ENCODE measurements at regions not wholly inside any gene's neighbourhood (a gene's known extent, or its start where the extent isn't known, plus 50 kb on each side); places are given as distances from the start of the nearest gene placed in this dataset.

DNA sequence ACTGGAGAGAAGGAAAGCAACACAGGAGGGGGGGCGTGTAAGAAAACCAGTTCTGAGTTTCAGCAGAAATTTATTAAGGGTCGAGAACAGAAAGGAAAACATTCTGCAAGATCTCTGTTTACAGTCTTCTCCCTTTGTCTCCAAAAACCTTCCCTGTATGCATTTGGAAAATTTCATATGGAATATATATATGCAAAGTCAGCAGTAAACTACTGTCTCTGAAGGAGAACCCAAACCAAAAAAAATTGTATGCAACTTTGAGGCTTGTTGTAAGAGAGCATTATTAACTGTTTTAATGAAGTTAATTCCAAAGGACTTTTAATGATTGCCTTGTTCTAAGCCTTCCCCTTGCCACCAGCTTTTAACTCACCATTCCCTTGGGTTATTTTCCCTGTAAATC lies 238.2 kb upstream of the GPR149 start:
- H3K4me3 Mint-ChIP-seq, result no peak overlapping the region

DNA sequence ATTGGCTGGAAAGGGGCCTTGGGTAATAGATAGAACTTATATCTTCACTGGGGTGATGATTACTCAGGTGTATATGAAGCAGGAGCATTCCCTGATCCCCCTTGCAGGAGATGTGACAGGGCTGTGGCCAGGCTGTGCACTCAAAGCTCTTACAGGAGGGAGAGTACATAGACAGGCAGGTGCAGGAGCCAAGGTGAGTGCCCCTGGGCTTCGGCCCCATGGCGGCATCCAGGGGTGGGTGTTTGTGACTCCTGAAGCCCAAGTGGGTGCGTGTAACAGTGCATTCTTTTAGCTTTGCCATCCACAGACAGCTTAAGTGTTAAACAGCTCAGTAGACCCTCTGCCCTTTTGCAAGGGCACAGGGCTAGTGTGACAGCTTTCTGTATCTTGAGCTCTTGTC lies 236.6 kb upstream of the GPR149 start:
- Histone ChIP-seq H3K36me3 (no peaks in the 10 kb centered on the region), H3K9me3 (ENCODE audit: low read depth) (no peaks in the 10 kb centered on the region), H3K4me1 (peaks cover 5% of the 10 kb centered on the region), H3K27ac (no peak overlapping the region), H4K20me1 (ENCODE audit: low read depth) (no peaks in the 10 kb centered on the region), H3K27me3 (no peaks in the 10 kb centered on the region), H3K4me3 (no peak overlapping the region), H3K9ac (no peak overlapping the region), H3K79me2 (ENCODE audit: low read depth) (no peaks in the 10 kb centered on the region), H3K4me2 (no peak overlapping the region), H2AFZ (replicated peaks) (no peak overlapping the region), H3F3A (ENCODE audit: low read depth) (no peaks in the 10 kb centered on the region)
- Mint-ChIP-seq H3K4me1 (no peaks in the 10 kb centered on the region), H3K27ac (no peak overlapping the region), H3K27me3 (ENCODE audit: insufficient read depth, low read depth) (no peaks in the 10 kb centered on the region), H3K9me3 (no peaks in the 10 kb centered on the region), H3K36me3 (no peaks in the 10 kb centered on the region), H3K4me3 (no peak overlapping the region)
- DNase-seq (ENCODE audit: low spot score), result no peak
- TF ChIP-seq EZH2 (IDR thresholded peaks at IDR 0.05), result no peak
- TF ChIP-seq EZH2phosphoT487 (IDR thresholded peaks at IDR 0.05), result no peak
- TF ChIP-seq, protein P1, sequence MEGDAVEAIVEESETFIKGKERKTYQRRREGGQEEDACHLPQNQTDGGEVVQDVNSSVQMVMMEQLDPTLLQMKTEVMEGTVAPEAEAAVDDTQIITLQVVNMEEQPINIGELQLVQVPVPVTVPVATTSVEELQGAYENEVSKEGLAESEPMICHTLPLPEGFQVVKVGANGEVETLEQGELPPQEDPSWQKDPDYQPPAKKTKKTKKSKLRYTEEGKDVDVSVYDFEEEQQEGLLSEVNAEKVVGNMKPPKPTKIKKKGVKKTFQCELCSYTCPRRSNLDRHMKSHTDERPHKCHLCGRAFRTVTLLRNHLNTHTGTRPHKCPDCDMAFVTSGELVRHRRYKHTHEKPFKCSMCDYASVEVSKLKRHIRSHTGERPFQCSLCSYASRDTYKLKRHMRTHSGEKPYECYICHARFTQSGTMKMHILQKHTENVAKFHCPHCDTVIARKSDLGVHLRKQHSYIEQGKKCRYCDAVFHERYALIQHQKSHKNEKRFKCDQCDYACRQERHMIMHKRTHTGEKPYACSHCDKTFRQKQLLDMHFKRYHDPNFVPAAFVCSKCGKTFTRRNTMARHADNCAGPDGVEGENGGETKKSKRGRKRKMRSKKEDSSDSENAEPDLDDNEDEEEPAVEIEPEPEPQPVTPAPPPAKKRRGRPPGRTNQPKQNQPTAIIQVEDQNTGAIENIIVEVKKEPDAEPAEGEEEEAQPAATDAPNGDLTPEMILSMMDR (IDR thresholded peaks at IDR 0.05), result no peak

More for the DNA sequence above, 238.2 kb upstream of the GPR149 start:
- Mint-ChIP-seq H3K9me3 (no peaks in the 10 kb centered on the region), H3K4me1 (no peaks in the 10 kb centered on the region), H3K27me3 (ENCODE audit: insufficient read depth, low read depth) (no peaks in the 10 kb centered on the region), H3K36me3 (no peaks in the 10 kb centered on the region), H3K27ac (no peak overlapping the region)
- no peaks in the 10 kb centered on the region for H3K79me2 ChIP-seq (ENCODE audit: low read depth)
- TF ChIP-seq EZH2 (IDR thresholded peaks at IDR 0.05) (no peak), EZH2phosphoT487 (IDR thresholded peaks at IDR 0.05) (no peak)
- TF ChIP-seq, protein P1 (IDR thresholded peaks at IDR 0.05), result no peak
- no peaks in the 10 kb centered on the region for H3K27me3 ChIP-seq
- no peaks in the 10 kb centered on the region for H4K20me1 ChIP-seq (ENCODE audit: low read depth)
- H3K27ac ChIP-seq, result no peak overlapping the region
- no peaks in the 10 kb centered on the region for H3F3A ChIP-seq (ENCODE audit: low read depth)
- no peaks in the 10 kb centered on the region for H3K9me3 ChIP-seq (ENCODE audit: low read depth)
- no peak overlapping the region for H3K9ac ChIP-seq
- no peaks in the 10 kb centered on the region for H3K36me3 ChIP-seq
- H3K4me2 ChIP-seq, result no peak overlapping the region
- H3K4me3 ChIP-seq, result no peak overlapping the region
- peaks cover 5% of the 10 kb centered on the region for H3K4me1 ChIP-seq
- peak overlapping the region; percentile 29 for H2AFZ ChIP-seq (replicated peaks)
- no peak for DNase-seq (ENCODE audit: low spot score)

DNA sequence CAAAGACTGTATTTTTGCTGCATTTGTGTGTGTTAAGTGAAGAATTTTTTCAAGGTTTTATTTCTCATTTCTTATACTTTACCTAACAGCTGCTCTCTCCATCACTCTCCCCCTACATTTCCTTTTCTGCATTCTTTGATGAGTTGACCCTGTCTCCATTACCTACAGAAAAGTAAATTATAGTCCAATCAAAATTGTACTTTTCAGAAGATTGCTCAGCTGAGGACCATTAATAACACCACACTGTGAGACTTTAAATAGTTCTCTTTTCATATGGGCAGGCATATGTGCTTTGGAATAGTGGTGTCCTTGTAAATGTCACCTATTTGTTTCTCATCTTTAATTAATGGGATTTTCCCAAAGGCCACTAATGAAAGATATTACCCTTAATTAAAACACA lies 234.7 kb upstream of the GPR149 start:
- peaks cover 5% of the 10 kb centered on the region for H3K4me1 ChIP-seq
- Mint-ChIP-seq H3K4me3 (no peak overlapping the region), H3K36me3 (no peaks in the 10 kb centered on the region), H3K9me3 (no peaks in the 10 kb centered on the region), H3K4me1 (no peaks in the 10 kb centered on the region), H3K27me3 (ENCODE audit: insufficient read depth, low read depth) (no peaks in the 10 kb centered on the region), H3K27ac (no peak overlapping the region)
- no peak for DNase-seq (ENCODE audit: low spot score)
- H2AFZ ChIP-seq (replicated peaks), result no peak overlapping the region
- no peak overlapping the region for H3K27ac ChIP-seq
- no peaks in the 10 kb centered on the region for H3F3A ChIP-seq (ENCODE audit: low read depth)
- no peaks in the 10 kb centered on the region for H4K20me1 ChIP-seq (ENCODE audit: low read depth)
- no peaks in the 10 kb centered on the region for H3K9me3 ChIP-seq (ENCODE audit: low read depth)
- TF ChIP-seq EZH2 (IDR thresholded peaks at IDR 0.05) (no peak), EZH2phosphoT487 (IDR thresholded peaks at IDR 0.05) (no peak)
- TF ChIP-seq, protein P1 (IDR thresholded peaks at IDR 0.05), result no peak
- H3K79me2 ChIP-seq (ENCODE audit: low read depth), result no peaks in the 10 kb centered on the region
- H3K36me3 ChIP-seq, result no peaks in the 10 kb centered on the region
- no peak overlapping the region for H3K9ac ChIP-seq
- no peak overlapping the region for H3K4me2 ChIP-seq
- H3K4me3 ChIP-seq, result no peak overlapping the region
- no peaks in the 10 kb centered on the region for H3K27me3 ChIP-seq

All from neural progenitor cell (in vitro differentiated cells).